Gastroesophageal sphincter (tissue), 3 donors: ENCODE measurements at regions not wholly inside any gene's neighbourhood (a gene's known extent, or its start where the extent isn't known, plus 50 kb on each side); places are given as distances from the start of the nearest gene placed in this dataset.

Experiments
- CTCF ChIP-seq, 4 experiments: fragments of 200-600 bp in 2 of 4; fragments of 450-650 bp in 2 of 4; sonication (generic) in 1 of 4; IDR thresholded peaks; one replicate each; pipeline ENCODE4 v1.5.1; 2017 to 2019; ENCODE audit warnings: antibody characterized with exemption in 4 of 4, mild to moderate bottlenecking in 2 of 4, moderate library complexity in 2 of 4
- EP300 ChIP-seq: sonication (generic); formaldehyde crosslinking; IDR thresholded peaks from one replicate; pipeline ENCODE4 v1.6.1; 2017; ENCODE audit warnings: antibody characterized with exemption, mild to moderate bottlenecking
- POLR2A ChIP-seq, 2 donors: fragments of 450-650 bp; IDR thresholded peaks; one replicate each; pipeline ENCODE4 v1.6.1; 2017; ENCODE audit warnings: antibody characterized with exemption in 2 of 2, mild to moderate bottlenecking in 2 of 2, moderate library complexity in 1 of 2
- POLR2AphosphoS5 ChIP-seq: sonication (generic); formaldehyde crosslinking; IDR thresholded peaks from one replicate; pipeline ENCODE4 v1.6.1; 2017; ENCODE audit warnings: antibody characterized with exemption

- TF ChIP-seq EP300: no peak
- no peak for TF ChIP-seq CTCF (IDR thresholded peaks at IDR 0.05)
- no peak for TF ChIP-seq POLR2A (IDR thresholded peaks at IDR 0.05)
- TF ChIP-seq POLR2AphosphoS5: no peak
Observed at GRCh38 chr5:82417776-82418607, 139.8 kb upstream of the RPS23 start.
